Fibroblast of lung (primary cell): ENCODE measurements at regions not wholly inside any gene's neighbourhood (a gene's known extent, or its start where the extent isn't known, plus 50 kb on each side); places are given as distances from the start of the nearest gene placed in this dataset.
A peak's percentile ranks its signal among the peaks of the same experiment; 100 is the strongest.

Source experiments
- DNase-seq, 2 donors: peaks; one replicate each; pipeline versions ENCODE4 v3.0.0 to v3.0.0-alpha.2; 2010; ENCODE audit warnings: low read depth in 2 of 2
- H2AFZ ChIP-seq: 2 replicates; pipeline ENCODE4 v1.5.1; 2012; ENCODE audit warnings: low read length, control low read depth, inconsistent platforms
- H3K27ac ChIP-seq: 2 replicates; pipeline ENCODE4 v1.5.1; 2011; ENCODE audit warnings: low read length, control low read depth; ENCODE audit not compliant: insufficient read depth
- H3K27me3 ChIP-seq: 2 replicates; pipeline ENCODE4 v1.5.1; 2011; ENCODE audit warnings: mild to moderate bottlenecking, low read length; ENCODE audit not compliant: control insufficient read depth, insufficient read depth
- H3K36me3 ChIP-seq: 2 replicates; pipeline ENCODE4 v1.5.1; 2011; ENCODE audit warnings: low read length; ENCODE audit not compliant: control insufficient read depth, insufficient read depth
- H3K4me1 ChIP-seq: 2 replicates; pipeline ENCODE4 v1.5.1; 2011; ENCODE audit warnings: low read length; ENCODE audit not compliant: control insufficient read depth, insufficient read depth; ENCODE audit errors: extremely low read depth
- H3K4me2 ChIP-seq: 2 replicates; pipeline ENCODE4 v1.5.1; 2011; ENCODE audit warnings: low read length, control low read depth; ENCODE audit not compliant: insufficient read depth; ENCODE audit errors: extremely low read depth
- H3K4me3 ChIP-seq, 4 experiments: fragments of 200-600 bp in 1 of 4; sonication (generic) in 1 of 4; replicated peaks in 1 of 4; 2 replicates each; pipeline ENCODE4 v1.5.1; 2011 to 2016; ENCODE audit warnings: low read length in 4 of 4, low read depth in 3 of 4, mild to moderate bottlenecking in 3 of 4, control low read depth in 2 of 4, inconsistent platforms in 1 of 4, mixed read lengths in 1 of 4; ENCODE audit not compliant: insufficient read depth in 1 of 4; ENCODE audit errors: control extremely low read depth in 1 of 4
- H3K79me2 ChIP-seq: 2 replicates; pipeline ENCODE4 v1.5.1; 2012; ENCODE audit warnings: mild to moderate bottlenecking, low read length, inconsistent platforms; ENCODE audit not compliant: control insufficient read depth, insufficient read depth
- H3K9ac ChIP-seq: 2 replicates; pipeline ENCODE4 v1.5.1; 2011; ENCODE audit warnings: mild to moderate bottlenecking, low read length, control low read depth; ENCODE audit not compliant: insufficient read depth
- H3K9me3 ChIP-seq: 2 replicates; pipeline ENCODE4 v1.5.1; 2012; ENCODE audit warnings: low read depth, low read length; ENCODE audit not compliant: control insufficient read depth, insufficient read depth
- H4K20me1 ChIP-seq: 2 replicates; pipeline ENCODE4 v1.5.1; 2011; ENCODE audit warnings: low read length; ENCODE audit not compliant: control insufficient read depth, insufficient read depth; ENCODE audit errors: extremely low read depth
- CTCF ChIP-seq, 2 donors: IDR thresholded peaks in 1 of 2; conservative IDR thresholded peaks in 1 of 2; 1 replicate in 1 of 2; 2 replicates in 1 of 2; pipeline ENCODE4 v1.5.1; 2011 to 2012; ENCODE audit warnings: low read length in 2 of 2, control low read depth in 1 of 2, inconsistent platforms in 1 of 2, low read depth in 1 of 2, mild to moderate bottlenecking in 1 of 2
- EZH2 ChIP-seq: IDR thresholded peaks from 2 replicates; pipeline ENCODE4 v1.5.1; 2012; ENCODE audit warnings: low read length, control low read depth, mild to moderate bottlenecking; ENCODE audit errors: missing control alignments

- H3K79me2 ChIP-seq, result no peaks in the 10 kb centered on the region
- DNase-seq, result no peak
- H2AFZ ChIP-seq, result no peak overlapping the region
- no peak overlapping the region for H3K9ac ChIP-seq
- H3K27ac ChIP-seq, result no peak overlapping the region
- no peak overlapping the region for H3K4me3 ChIP-seq
- TF ChIP-seq EZH2 (no peak), CTCF (conservative IDR thresholded peaks at IDR 0.05 in 1 of 2, IDR thresholded peaks at IDR 0.05 in 1 of 2; ENCODE audit: low read depth in 1 of 2, low read length in 2 of 2) (no peak)
- H4K20me1 ChIP-seq, result no peaks in the 10 kb centered on the region
- no peaks in the 10 kb centered on the region for H3K27me3 ChIP-seq
- no peaks in the 10 kb centered on the region for H3K9me3 ChIP-seq
- no peaks in the 10 kb centered on the region for H3K36me3 ChIP-seq
- no peaks in the 10 kb centered on the region for H3K4me1 ChIP-seq
- H3K4me2 ChIP-seq, result no peak overlapping the region
Measured at GRCh38 chr1:208944981-208945451, 638.5 kb upstream of the CAMK1G start.

- Histone ChIP-seq H2AFZ (no peak overlapping the region), H3K4me1 (no peaks in the 10 kb centered on the region), H4K20me1 (no peaks in the 10 kb centered on the region), H3K36me3 (no peaks in the 10 kb centered on the region), H3K9ac (no peak overlapping the region), H3K4me2 (no peak overlapping the region), H3K79me2 (no peaks in the 10 kb centered on the region), H3K27me3 (no peaks in the 10 kb centered on the region), H3K4me3 (no peak overlapping the region), H3K27ac (no peak overlapping the region), H3K9me3 (no peaks in the 10 kb centered on the region)
- DNase-seq, result peak in 1 of 2 donors; percentile 40
- TF ChIP-seq EZH2 (no peak), CTCF (conservative IDR thresholded peaks at IDR 0.05 in 1 of 2, IDR thresholded peaks at IDR 0.05 in 1 of 2; ENCODE audit: low read depth in 1 of 2, low read length in 2 of 2) (no peak)
Measured at GRCh38 chr1:208950206-208950605, 633.3 kb upstream of the CAMK1G start.

- Histone ChIP-seq H3K9ac (no peak overlapping the region), H2AFZ (no peak overlapping the region), H3K79me2 (no peaks in the 10 kb centered on the region), H3K27me3 (no peaks in the 10 kb centered on the region), H3K27ac (no peak overlapping the region), H3K36me3 (no peaks in the 10 kb centered on the region), H3K4me2 (no peak overlapping the region), H3K4me1 (no peaks in the 10 kb centered on the region), H4K20me1 (no peaks in the 10 kb centered on the region), H3K9me3 (no peaks in the 10 kb centered on the region), H3K4me3 (no peak overlapping the region)
- DNase-seq, result no peak
- TF ChIP-seq EZH2 (no peak), CTCF (conservative IDR thresholded peaks at IDR 0.05 in 1 of 2, IDR thresholded peaks at IDR 0.05 in 1 of 2; ENCODE audit: low read depth in 1 of 2, low read length in 2 of 2) (no peak)
Measured at GRCh38 chr1:208951026-208951525, 632.4 kb upstream of the CAMK1G start.
